SK-N-SH (cell line): ENCODE measurements at regions not wholly inside any gene's neighbourhood (a gene's known extent, or its start where the extent isn't known, plus 50 kb on each side); places are given as distances from the start of the nearest gene placed in this dataset.

Source experiments
- CTCF ChIA-PET: fragments of 300-600, 350-600 bp; formaldehyde crosslinking; extraction: SDS; loops from one replicate; lab custom pipeline; 2021; lab: Yijun Ruan, JAX
- POLR2A ChIA-PET: fragments of 350-600 bp; sonication (Branson Sonifier 250); formaldehyde crosslinking; extraction: SDS; loops from one replicate; lab custom pipeline; 2020; ENCODE audit warnings: antibody characterized with exemption, inconsistent platforms; lab: Yijun Ruan, JAX
- DNase-seq: peaks from one replicate; pipeline ENCODE4 v3.0.0; 2012
- H2AFZ ChIP-seq: fragments of 200-600 bp; sonication (generic); 2 replicates; pipeline ENCODE4 v1.8.1; 2016; ENCODE audit warnings: antibody characterized with exemption, mild to moderate bottlenecking, low read depth
- H3F3A ChIP-seq: fragments of 200-600 bp; sonication (generic); replicated peaks from 2 replicates; pipeline ENCODE3; 2016; ENCODE audit warnings: antibody characterized with exemption, mild to moderate bottlenecking; ENCODE audit not compliant: insufficient read depth
- H3K27ac ChIP-seq, 2 experiments: fragments of 200-500 bp in 1 of 2; fragments of 200-600 bp in 1 of 2; sonication (Bioruptor generic) in 1 of 2; sonication (generic), shearing (Covaris generic) in 1 of 2; 2 replicates each; pipeline versions ENCODE4 v1.5.1 to v1.6.1; 2014 to 2016; ENCODE audit warnings: low read depth in 2 of 2, inconsistent platforms in 1 of 2, low read length in 1 of 2, mild to moderate bottlenecking in 1 of 2, mixed read lengths in 1 of 2
- H3K27me3 ChIP-seq: fragments of 200-600 bp; sonication (generic), shearing (Covaris generic); 2 replicates; pipeline ENCODE4 v1.6.1; 2016; ENCODE audit warnings: mixed run types; ENCODE audit not compliant: insufficient read depth
- H3K36me3 ChIP-seq, 2 experiments: fragments of 200-500 bp in 1 of 2; fragments of 200-600 bp in 1 of 2; sonication (Bioruptor generic) in 1 of 2; sonication (generic) in 1 of 2; replicated peaks in 1 of 2; 2 replicates each; pipeline versions ENCODE3 to v1.5.1; 2014 to 2016; ENCODE audit warnings: low read length in 1 of 2, mild to moderate bottlenecking in 1 of 2; ENCODE audit not compliant: insufficient read depth in 2 of 2, control insufficient read depth in 1 of 2
- H3K4me1 ChIP-seq, 2 experiments: fragments of 200-500 bp in 1 of 2; fragments of 200-600 bp in 1 of 2; sonication (Bioruptor generic) in 1 of 2; sonication (generic), shearing (Covaris generic) in 1 of 2; 2 replicates each; pipeline versions ENCODE4 v1.5.1 to v1.6.1; 2014 to 2016; ENCODE audit warnings: low read depth in 1 of 2, low read length in 1 of 2, mixed run types in 1 of 2; ENCODE audit not compliant: insufficient read depth in 2 of 2, control insufficient read depth in 1 of 2
- H3K4me2 ChIP-seq: fragments of 200-600 bp; sonication (generic), shearing (Covaris generic); 2 replicates; pipeline ENCODE4 v1.6.1; 2017; ENCODE audit warnings: mixed run types
- H3K4me3 ChIP-seq, 2 experiments: fragments of 200-500 bp in 1 of 2; fragments of 200-600 bp in 1 of 2; sonication (Bioruptor generic) in 1 of 2; sonication (generic), shearing (Covaris generic) in 1 of 2; 2 replicates each; pipeline versions ENCODE4 v1.5.1 to v1.8.1; 2014 to 2016; ENCODE audit warnings: low read depth in 2 of 2, inconsistent platforms in 1 of 2, low read length in 1 of 2, mild to moderate bottlenecking in 1 of 2, mixed read lengths in 1 of 2, moderate library complexity in 1 of 2
- H3K79me2 ChIP-seq: fragments of 200-600 bp; sonication (generic); 2 replicates; pipeline ENCODE4 v1.8.1; 2017; ENCODE audit warnings: mild to moderate bottlenecking; ENCODE audit not compliant: insufficient read depth
- H3K9ac ChIP-seq: fragments of 200-600 bp; sonication (generic); 2 replicates; pipeline ENCODE4 v1.6.1; 2017; ENCODE audit warnings: mixed run types
- H3K9me2 ChIP-seq: fragments of 200-600 bp; sonication (generic); 2 replicates; pipeline ENCODE4 v1.6.1; 2017; ENCODE audit warnings: mixed run types
- H3K9me3 ChIP-seq: fragments of 200-600 bp; sonication (generic); 2 replicates; pipeline ENCODE4 v1.6.1; 2017; ENCODE audit warnings: mixed run types, mild to moderate bottlenecking, moderate library complexity
- H4K20me1 ChIP-seq: fragments of 200-600 bp; sonication (generic); 2 replicates; pipeline ENCODE4 v1.6.1; 2017; ENCODE audit warnings: mild to moderate bottlenecking, mixed run types; ENCODE audit not compliant: insufficient read depth
- CHD2 ChIP-seq: fragments of 150-350 bp; IDR thresholded peaks from 2 replicates; pipeline ENCODE4 v1.6.1; 2018; ENCODE audit warnings: low read length; ENCODE audit not compliant: partially characterized antibody
- ELF1 ChIP-seq: IDR thresholded peaks from 2 replicates; pipeline ENCODE4 v1.4.0; 2012
- EP300 ChIP-seq, 2 experiments: IDR thresholded peaks; 2 replicates each; pipeline versions ENCODE4 v1.4.0 to v1.6.1; 2012; ENCODE audit warnings: borderline replicate concordance in 1 of 2, low read depth in 1 of 2, low read length in 1 of 2
- FOXJ3 ChIP-seq: sonication (generic); formaldehyde crosslinking; IDR thresholded peaks from 2 replicates; pipeline ENCODE4 v1.5.1; 2020; ENCODE audit warnings: mild to moderate bottlenecking, missing genetic modification reagents
- FOXM1 ChIP-seq: IDR thresholded peaks from 2 replicates; pipeline ENCODE4 v1.4.0; 2012; ENCODE audit warnings: low read depth, mild to moderate bottlenecking
- NFIC ChIP-seq: IDR thresholded peaks from 2 replicates; pipeline ENCODE4 v1.4.0; 2012; ENCODE audit warnings: borderline replicate concordance
- NRF1 ChIP-seq: IDR thresholded peaks from 2 replicates; pipeline ENCODE4 v1.6.1; 2012; ENCODE audit warnings: low read depth, mild to moderate bottlenecking, low read length
- TEAD4 ChIP-seq: IDR thresholded peaks from 2 replicates; pipeline ENCODE4 v1.4.0; 2012; ENCODE audit warnings: mild to moderate bottlenecking, borderline replicate concordance; ENCODE audit not compliant: insufficient read depth
- WGBS: methylation state at CpG from one replicate; pipeline ENCODE4 v1.1.6; 2017; ENCODE audit warnings: low lambda C conversion rate; 5-methylcytosine and 5-hydroxymethylcytosine counted together
- TF ChIP-seq, protein P1 (sequence below): fragments of 200-600 bp; sonication (generic); IDR thresholded peaks from 2 replicates; pipeline ENCODE4 v1.6.1; 2017; ENCODE audit warnings: antibody characterized with exemption, mild to moderate bottlenecking, moderate library complexity
- TF ChIP-seq, protein P2 (sequence below): fragments of 150-350 bp; IDR thresholded peaks from 2 replicates; pipeline ENCODE4 v1.6.1; 2016; ENCODE audit warnings: mild to moderate bottlenecking, low read depth, low read length

DNA sequence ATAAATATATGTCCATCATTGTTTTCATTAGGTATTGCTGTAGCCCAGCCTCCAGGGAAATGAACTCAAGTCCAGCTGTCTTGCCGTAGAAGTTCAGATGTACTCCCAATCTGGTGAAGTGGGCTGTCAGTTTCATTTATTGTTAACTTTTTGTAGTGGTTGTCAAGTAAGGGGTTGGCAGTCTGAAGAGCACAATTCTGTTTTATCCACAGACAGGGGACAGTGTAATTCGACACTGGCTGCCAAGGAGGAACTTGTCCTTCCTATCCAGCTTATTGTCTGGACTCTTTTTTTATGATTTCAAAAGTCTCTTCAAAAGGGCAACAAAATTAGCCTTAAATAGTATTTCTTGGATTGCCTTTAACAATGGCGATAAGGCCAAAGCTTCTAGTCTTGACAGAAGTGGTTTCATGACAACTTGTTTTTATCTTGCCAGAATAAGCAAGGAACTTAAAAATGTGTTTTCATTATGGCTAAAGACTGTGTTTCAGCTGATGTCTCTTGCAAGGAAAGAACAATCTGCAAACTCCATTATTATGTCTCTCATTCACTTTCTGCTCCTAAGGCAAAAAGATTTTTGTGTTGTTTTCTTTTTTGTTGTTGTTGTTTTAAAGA is 73.9 kb upstream of the TANC2 start:
- no peak for DNase-seq
- H3K9me2 ChIP-seq: no peaks in the 10 kb centered on the region
- CTCF ChIA-PET: interaction anchor here (0.9 to 1.5 kb wide), 4 partner anchors 15 to 496 kb away, joined by 3 to 4 read pairs (median 4); no protein-coding TSS in a partner anchor
- peak overlapping the region; percentile 14 for H3K4me2 ChIP-seq
- no peaks in the 10 kb centered on the region for H3K9me3 ChIP-seq
- TF ChIP-seq EP300 (IDR thresholded peaks at IDR 0.05; ENCODE audit: borderline replicate concordance in 1 of 2, low read depth in 1 of 2, low read length in 1 of 2) (no peak), ELF1 (no peak), FOXM1 (no peak), CHD2 (no peak), FOXJ3 (CRISPR knock-in tag) (no peak), TEAD4 (no peak), NRF1 (no peak)
- TF ChIP-seq, protein P1, sequence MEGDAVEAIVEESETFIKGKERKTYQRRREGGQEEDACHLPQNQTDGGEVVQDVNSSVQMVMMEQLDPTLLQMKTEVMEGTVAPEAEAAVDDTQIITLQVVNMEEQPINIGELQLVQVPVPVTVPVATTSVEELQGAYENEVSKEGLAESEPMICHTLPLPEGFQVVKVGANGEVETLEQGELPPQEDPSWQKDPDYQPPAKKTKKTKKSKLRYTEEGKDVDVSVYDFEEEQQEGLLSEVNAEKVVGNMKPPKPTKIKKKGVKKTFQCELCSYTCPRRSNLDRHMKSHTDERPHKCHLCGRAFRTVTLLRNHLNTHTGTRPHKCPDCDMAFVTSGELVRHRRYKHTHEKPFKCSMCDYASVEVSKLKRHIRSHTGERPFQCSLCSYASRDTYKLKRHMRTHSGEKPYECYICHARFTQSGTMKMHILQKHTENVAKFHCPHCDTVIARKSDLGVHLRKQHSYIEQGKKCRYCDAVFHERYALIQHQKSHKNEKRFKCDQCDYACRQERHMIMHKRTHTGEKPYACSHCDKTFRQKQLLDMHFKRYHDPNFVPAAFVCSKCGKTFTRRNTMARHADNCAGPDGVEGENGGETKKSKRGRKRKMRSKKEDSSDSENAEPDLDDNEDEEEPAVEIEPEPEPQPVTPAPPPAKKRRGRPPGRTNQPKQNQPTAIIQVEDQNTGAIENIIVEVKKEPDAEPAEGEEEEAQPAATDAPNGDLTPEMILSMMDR: no peak
- TF ChIP-seq, all 33 proteins: peak for 0
- Histone ChIP-seq H3K27ac (peak overlapping the region in 1 of 2 experiments; percentile 45; a peak in 2 of 4 replicates), H3K27me3 (no peaks in the 10 kb centered on the region), H4K20me1 (no peaks in the 10 kb centered on the region), H3K4me3 (no peak overlapping the region), H3K9ac (peak overlapping the region; percentile 2; the same call in 1 of the 2 replicates), H2AFZ (peak overlapping the region; percentile 75), H3F3A (peaks cover 21% of the 10 kb centered on the region), H3K36me3 (no peaks in the 10 kb centered on the region), H3K79me2 (no peaks in the 10 kb centered on the region), H3K4me1 (peaks cover 10 to 19% of the 10 kb centered on the region in 2 experiments)
- POLR2A ChIA-PET: no interaction called here
- WGBS: 79% methylated on average over 3 of the region's 3 CpGs

DNA sequence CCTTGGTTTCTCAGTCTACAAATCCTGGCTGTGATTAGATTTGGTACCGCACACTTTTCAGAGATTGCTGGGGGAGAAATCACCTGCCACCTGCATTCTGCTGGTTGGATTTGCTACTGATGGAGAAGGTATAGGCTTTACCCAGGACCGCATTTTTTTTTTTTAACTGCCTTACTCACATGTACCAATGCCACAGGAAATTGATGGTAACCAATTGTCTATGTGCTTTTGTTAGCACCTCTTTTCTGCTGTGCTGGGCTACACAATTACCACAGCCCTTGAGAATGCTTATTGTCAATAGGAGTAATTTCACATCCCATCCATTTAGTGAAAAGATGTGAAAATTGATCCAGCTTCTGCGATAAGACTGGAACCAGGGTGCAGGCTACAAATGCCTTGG is 74.4 kb upstream of the TANC2 start:
- H3K4me3 ChIP-seq: no peak overlapping the region
- H3K9ac ChIP-seq: no peak overlapping the region
- H3K36me3 ChIP-seq: no peaks in the 10 kb centered on the region
- H3K79me2 ChIP-seq: no peaks in the 10 kb centered on the region
- no peaks in the 10 kb centered on the region for H3K9me3 ChIP-seq
- no peak overlapping the region for H3K27ac ChIP-seq
- POLR2A ChIA-PET: no interaction called here
- no peaks in the 10 kb centered on the region for H3K27me3 ChIP-seq
- no peaks in the 10 kb centered on the region for H3K9me2 ChIP-seq
- H2AFZ ChIP-seq: no peak overlapping the region; the same call in 1 of the 2 replicates
- CTCF ChIA-PET: interaction anchor here (1.2 to 1.5 kb wide), 3 partner anchors 15 to 496 kb away, joined by 3 to 4 read pairs (median 4); no protein-coding TSS in a partner anchor
- 97% methylated on average over 3 of the region's 3 CpGs for WGBS
- no peak overlapping the region for H3K4me2 ChIP-seq
- DNase-seq: no peak
- peaks cover 20% of the 10 kb centered on the region for H3F3A ChIP-seq
- H4K20me1 ChIP-seq: no peaks in the 10 kb centered on the region
- TF ChIP-seq, protein P2, sequence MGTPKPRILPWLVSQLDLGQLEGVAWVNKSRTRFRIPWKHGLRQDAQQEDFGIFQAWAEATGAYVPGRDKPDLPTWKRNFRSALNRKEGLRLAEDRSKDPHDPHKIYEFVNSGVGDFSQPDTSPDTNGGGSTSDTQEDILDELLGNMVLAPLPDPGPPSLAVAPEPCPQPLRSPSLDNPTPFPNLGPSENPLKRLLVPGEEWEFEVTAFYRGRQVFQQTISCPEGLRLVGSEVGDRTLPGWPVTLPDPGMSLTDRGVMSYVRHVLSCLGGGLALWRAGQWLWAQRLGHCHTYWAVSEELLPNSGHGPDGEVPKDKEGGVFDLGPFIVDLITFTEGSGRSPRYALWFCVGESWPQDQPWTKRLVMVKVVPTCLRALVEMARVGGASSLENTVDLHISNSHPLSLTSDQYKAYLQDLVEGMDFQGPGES: no peak
- no peak for TF ChIP-seq NFIC
- no peak for TF ChIP-seq CHD2
- H3K4me1 ChIP-seq: peaks cover 8 to 19% of the 10 kb centered on the region in 2 experiments
